SKM-1 treated with dmso at 0.1 percent for 144 hours (cell line): ENCODE measurements at regions not wholly inside any gene's neighbourhood (a gene's known extent, or its start where the extent isn't known, plus 50 kb on each side); places are given as distances from the start of the nearest gene placed in this dataset.

ENCODE experiments used
- DNase-seq: peaks from one replicate; lab custom pipeline; 2025; ENCODE audit not compliant: unreplicated experiment; lab: John Stamatoyannopoulos, UW

- DNase-seq = no peak
These were observed 697.8 kb downstream of the GATA3 start for GRCh38 chr10:8752146-8752843.

GRCh38 chr10:8758029-8758428 is 703.5 kb downstream of the GATA3 start:
- no peak for DNase-seq

- no peak for DNase-seq
These were observed 712.4 kb downstream of the GATA3 start for GRCh38 chr10:8766899-8767298.

- no peak for DNase-seq
These were observed 713.1 kb downstream of the GATA3 start for GRCh38 chr10:8767591-8767990.

GRCh38 chr10:8768341-8768740 is 713.9 kb downstream of the GATA3 start:
- DNase-seq = no peak

GRCh38 chr10:8768852-8769251 is 714.4 kb downstream of the GATA3 start:
- no peak for DNase-seq

- no peak for DNase-seq
These were observed 722.6 kb downstream of the GATA3 start for GRCh38 chr10:8776926-8777622.

- DNase-seq = no peak
These were observed 724.2 kb downstream of the GATA3 start for GRCh38 chr10:8778713-8779112.

- DNase-seq = no peak
These were observed 733.2 kb downstream of the GATA3 start for GRCh38 chr10:8787649-8788048.

GRCh38 chr10:8790390-8790789 is 735.9 kb downstream of the GATA3 start:
- no peak for DNase-seq

GRCh38 chr10:8794860-8795259 is 740.4 kb downstream of the GATA3 start:
- DNase-seq = no peak

GRCh38 chr10:8800426-8800825 is 745.9 kb downstream of the GATA3 start:
- DNase-seq = no peak

GRCh38 chr10:8803992-8804391 is 749.5 kb downstream of the GATA3 start:
- DNase-seq = no peak

- DNase-seq = no peak
These were observed 756.2 kb downstream of the GATA3 start for GRCh38 chr10:8810677-8811076.

- DNase-seq = no peak
These were observed 756.7 kb downstream of the GATA3 start for GRCh38 chr10:8811201-8811600.

- no peak for DNase-seq
These were observed 761.5 kb downstream of the GATA3 start for GRCh38 chr10:8815969-8816368.

- DNase-seq = no peak
These were observed 762.8 kb downstream of the GATA3 start for GRCh38 chr10:8817299-8817698.

- DNase-seq = no peak
These were observed 771.1 kb downstream of the GATA3 start for GRCh38 chr10:8825611-8826010.

GRCh38 chr10:8829592-8829991 is 775.1 kb downstream of the GATA3 start:
- DNase-seq = no peak

- DNase-seq = no peak
These were observed 775.6 kb downstream of the GATA3 start for GRCh38 chr10:8830048-8830447.

GRCh38 chr10:8830876-8831275 is 776.4 kb downstream of the GATA3 start:
- DNase-seq = no peak

GRCh38 chr10:8835453-8836167 is 781.1 kb downstream of the GATA3 start:
- no peak for DNase-seq
